Lower leg skin (tissue), 3 donors: ENCODE measurements at regions not wholly inside any gene's neighbourhood (a gene's known extent, or its start where the extent isn't known, plus 50 kb on each side); places are given as distances from the start of the nearest gene placed in this dataset.

Experiments
- POLR2A ChIP-seq, 2 donors: fragments of 450-650 bp; IDR thresholded peaks; one replicate each; pipeline ENCODE4 v1.6.1; 2016 to 2017; ENCODE audit warnings: antibody characterized with exemption in 2 of 2, mild to moderate bottlenecking in 1 of 2, moderate library complexity in 1 of 2
- TF ChIP-seq, protein P1 (sequence below), 3 donors: fragments of 450-650 bp; IDR thresholded peaks; one replicate each; pipeline ENCODE4 v1.5.1; 2016; ENCODE audit warnings: antibody characterized with exemption in 3 of 3, mild to moderate bottlenecking in 3 of 3, moderate library complexity in 2 of 3

DNA sequence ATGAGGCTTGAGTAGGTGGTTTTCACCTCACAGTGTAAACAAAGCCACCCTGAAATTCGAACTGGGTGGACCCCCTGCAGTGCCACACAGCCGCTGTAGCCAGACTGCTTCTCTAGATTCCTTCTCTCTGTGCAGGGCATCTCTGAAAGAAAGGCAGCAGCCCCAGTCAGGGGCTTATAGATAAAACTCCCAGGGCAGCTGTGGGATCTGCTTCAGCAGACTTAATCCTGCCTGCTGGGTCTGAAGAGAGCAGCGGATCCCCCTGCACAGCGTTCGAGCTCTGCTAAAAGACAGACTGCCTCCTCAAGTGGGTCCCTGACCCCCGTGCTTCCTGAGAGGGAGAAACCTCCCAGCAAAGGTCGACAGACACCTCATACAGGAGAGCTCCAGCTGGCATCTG is 71.4 kb downstream of the CARTPT start:
- TF ChIP-seq, protein P1, sequence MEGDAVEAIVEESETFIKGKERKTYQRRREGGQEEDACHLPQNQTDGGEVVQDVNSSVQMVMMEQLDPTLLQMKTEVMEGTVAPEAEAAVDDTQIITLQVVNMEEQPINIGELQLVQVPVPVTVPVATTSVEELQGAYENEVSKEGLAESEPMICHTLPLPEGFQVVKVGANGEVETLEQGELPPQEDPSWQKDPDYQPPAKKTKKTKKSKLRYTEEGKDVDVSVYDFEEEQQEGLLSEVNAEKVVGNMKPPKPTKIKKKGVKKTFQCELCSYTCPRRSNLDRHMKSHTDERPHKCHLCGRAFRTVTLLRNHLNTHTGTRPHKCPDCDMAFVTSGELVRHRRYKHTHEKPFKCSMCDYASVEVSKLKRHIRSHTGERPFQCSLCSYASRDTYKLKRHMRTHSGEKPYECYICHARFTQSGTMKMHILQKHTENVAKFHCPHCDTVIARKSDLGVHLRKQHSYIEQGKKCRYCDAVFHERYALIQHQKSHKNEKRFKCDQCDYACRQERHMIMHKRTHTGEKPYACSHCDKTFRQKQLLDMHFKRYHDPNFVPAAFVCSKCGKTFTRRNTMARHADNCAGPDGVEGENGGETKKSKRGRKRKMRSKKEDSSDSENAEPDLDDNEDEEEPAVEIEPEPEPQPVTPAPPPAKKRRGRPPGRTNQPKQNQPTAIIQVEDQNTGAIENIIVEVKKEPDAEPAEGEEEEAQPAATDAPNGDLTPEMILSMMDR (IDR thresholded peaks at IDR 0.05) = no peak
- TF ChIP-seq POLR2A (IDR thresholded peaks at IDR 0.05) = no peak
